SKM-1 treated with dmso at 0.1 percent for 144 hours (cell line): ENCODE measurements at regions not wholly inside any gene's neighbourhood (a gene's known extent, or its start where the extent isn't known, plus 50 kb on each side); places are given as distances from the start of the nearest gene placed in this dataset.
"Not testable (repeated sequence)": the region's sequence is repeated elsewhere in the genome, so short reads cannot be mapped to it uniquely, and the experiment has no call there.

Source experiments
- DNase-seq: peaks from one replicate; lab custom pipeline; 2025; ENCODE audit not compliant: unreplicated experiment; lab: John Stamatoyannopoulos, UW

GRCh38 chr2:51990684-51991083 lies 958.8 kb upstream of the NRXN1 start:
- no peak for DNase-seq

DNA sequence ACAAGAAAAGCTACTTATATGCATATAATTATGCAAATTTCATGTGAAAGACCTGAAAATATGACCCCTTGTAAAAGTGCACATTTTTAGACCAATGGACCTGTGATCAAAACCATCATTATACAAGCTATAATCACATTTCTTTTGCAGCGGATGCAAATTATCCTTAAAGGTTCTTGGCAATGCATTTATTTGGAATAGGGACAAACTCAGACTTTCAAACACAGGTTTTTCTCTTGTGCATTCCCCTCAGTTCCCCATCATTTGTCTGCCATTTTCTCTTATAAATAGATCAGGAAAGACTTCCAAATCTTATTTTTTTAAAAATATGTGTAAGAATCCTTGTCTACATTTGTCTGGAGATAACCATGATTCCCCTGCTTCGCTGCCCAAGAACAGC lies 954.2 kb upstream of the NRXN1 start:
- DNase-seq: no peak

DNA sequence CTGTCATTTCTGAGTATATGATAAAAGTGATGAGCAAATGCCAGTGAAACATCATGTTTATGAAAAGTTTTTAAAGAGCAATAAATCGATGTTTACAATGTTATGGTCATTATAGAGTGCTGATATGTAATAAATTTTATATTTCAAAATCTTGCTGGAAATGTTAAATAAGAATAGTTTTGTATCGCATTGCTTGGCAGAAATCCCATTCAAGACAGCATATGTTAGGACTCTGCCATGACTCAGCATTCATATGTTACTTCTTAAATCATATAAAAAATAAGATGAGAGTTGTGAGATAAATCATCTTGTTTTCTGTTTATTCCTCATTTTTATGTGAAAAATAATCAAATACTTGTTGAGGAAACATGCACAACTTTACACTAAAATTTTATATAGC lies 949.9 kb upstream of the NRXN1 start:
- DNase-seq: no peak

DNA sequence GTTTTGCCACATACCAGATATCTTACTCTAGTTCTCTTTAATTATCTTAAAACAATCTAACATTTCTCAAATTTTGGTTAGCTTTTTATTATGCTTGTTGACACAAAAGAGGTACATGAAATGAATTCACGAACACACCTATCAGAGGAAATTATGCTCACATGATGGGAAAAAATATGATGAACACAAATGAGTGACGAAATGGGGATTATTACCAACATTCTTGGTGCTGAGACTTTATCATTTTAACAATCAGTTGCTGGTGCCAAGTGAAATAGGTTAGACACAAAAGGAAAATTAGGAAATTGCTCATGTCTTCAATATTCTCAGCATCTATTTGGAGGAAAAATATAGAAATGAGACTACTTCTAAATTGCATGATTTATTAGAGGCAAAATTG lies 944.7 kb upstream of the NRXN1 start:
- no peak for DNase-seq

GRCh38 chr2:51971136-51971535 lies 939.2 kb upstream of the NRXN1 start:
- no peak for DNase-seq

DNA sequence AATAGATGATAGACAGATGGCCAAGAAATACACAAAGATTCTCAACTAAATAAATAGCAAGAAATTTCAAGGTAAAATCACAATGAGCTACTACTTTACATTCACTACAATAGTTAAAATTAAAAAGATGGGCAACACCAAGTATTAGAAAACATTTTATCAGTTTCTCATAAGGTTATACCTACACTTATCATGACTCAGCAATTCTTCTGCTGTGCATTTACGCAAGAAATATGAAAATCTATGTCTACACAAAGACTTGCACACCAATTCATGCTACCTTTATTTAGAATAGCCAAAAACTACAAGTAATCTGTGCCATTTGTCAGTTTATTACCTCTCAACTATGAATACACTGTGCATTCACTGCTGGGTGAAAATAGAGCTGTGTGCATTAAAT lies 937.4 kb upstream of the NRXN1 start:
- no peak for DNase-seq

GRCh38 chr2:51960841-51961335 lies 929.0 kb upstream of the NRXN1 start:
- no peak for DNase-seq

GRCh38 chr2:51960281-51960680 lies 928.3 kb upstream of the NRXN1 start:
- DNase-seq: no peak

GRCh38 chr2:51959696-51960095 lies 927.8 kb upstream of the NRXN1 start:
- no peak for DNase-seq

DNA sequence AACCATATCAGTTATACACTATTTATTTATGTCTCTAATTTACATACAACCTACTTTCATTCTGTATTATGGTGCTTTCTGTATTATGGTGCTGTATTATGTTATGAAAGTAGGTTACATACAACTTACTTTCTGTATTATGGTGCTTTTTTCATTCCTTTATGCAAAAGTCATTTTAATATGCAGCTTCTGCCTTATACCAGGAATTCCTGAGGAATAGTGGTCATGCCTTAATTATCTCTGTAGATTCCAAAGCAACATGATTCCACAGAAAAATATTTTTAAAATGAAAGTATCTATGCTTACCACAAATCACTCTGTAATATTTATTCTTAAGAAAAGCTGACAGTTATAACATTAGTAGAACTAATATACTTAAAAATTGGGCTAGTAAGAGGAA lies 922.0 kb upstream of the NRXN1 start:
- DNase-seq: no peak

- DNase-seq: no peak
Observed at GRCh38 chr2:51921076-51921475, 889.1 kb upstream of the NRXN1 start.

GRCh38 chr2:51920509-51920908 lies 888.6 kb upstream of the NRXN1 start:
- DNase-seq: no peak

GRCh38 chr2:51919395-51919794 lies 887.5 kb upstream of the NRXN1 start:
- no peak for DNase-seq

DNA sequence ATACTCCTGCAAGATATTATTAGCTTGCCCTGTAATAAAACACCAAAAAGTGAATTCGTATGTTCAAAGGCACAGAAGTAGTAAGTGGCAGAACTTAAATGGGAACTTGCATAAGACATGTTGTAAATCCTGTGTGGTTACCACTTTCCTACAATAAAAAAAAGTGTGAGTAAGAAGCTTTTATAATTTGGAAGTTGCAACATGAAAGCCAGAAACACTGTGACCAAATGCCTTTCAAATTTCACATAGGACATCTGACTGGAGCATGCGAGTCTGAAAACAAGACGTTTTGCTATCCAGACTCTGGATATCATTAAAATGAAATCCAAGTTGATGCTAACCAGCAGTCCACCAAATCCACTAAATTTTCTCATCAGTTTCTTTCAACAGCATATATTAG lies 886.2 kb upstream of the NRXN1 start:
- peak; percentile 35 for DNase-seq

- no peak for DNase-seq
Observed at GRCh38 chr2:51903728-51904127, 871.8 kb upstream of the NRXN1 start.

DNA sequence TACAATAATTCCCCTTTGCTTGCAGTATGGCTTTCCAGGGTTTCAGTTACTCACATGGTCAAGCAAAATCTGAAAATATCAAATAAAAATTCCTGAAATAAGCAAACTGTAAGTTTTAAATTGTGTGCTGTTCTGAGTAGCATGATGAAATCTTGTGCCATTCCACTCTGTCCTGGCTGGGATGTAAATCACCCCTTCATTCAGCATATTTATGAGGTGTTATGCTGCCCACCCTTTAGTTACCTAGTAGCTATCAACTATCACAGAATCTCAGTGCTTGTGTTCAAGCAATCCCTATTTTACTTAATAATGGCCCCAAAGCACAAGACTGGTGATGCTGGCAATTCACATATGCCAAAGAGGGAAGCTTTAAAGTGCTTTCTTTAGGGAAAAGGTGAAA lies 867.7 kb upstream of the NRXN1 start:
- DNase-seq: no peak

- not testable (repeated sequence) for DNase-seq
Observed at GRCh38 chr2:51894584-51894983, 862.7 kb upstream of the NRXN1 start.

DNA sequence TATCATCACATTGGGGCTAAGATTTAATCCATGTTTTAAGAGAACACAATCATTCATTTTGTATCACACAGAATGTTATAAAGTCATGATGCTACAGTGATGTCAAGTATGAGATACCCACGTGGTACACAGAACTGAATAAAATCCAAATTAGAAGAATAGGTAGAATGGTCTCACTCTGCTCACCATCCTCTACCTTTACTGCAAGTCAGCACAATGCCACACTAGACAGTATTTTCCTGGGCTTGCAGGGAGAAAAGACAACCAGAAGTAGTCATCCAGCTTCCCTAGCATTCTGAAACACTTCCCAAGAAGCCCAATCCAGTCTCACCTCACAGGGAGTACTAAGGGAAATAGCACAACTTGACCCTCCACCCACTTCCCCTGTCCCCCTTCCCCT lies 856.2 kb upstream of the NRXN1 start:
- no peak for DNase-seq

GRCh38 chr2:51881673-51882072 lies 849.7 kb upstream of the NRXN1 start:
- DNase-seq: no peak

- DNase-seq: no peak
Observed at GRCh38 chr2:51880153-51880552, 848.2 kb upstream of the NRXN1 start.

GRCh38 chr2:51866361-51866760 lies 834.4 kb upstream of the NRXN1 start:
- no peak for DNase-seq

GRCh38 chr2:51859260-51859659 lies 827.3 kb upstream of the NRXN1 start:
- DNase-seq: no peak

- no peak for DNase-seq
Observed at GRCh38 chr2:51855683-51856082, 823.8 kb upstream of the NRXN1 start.

DNA sequence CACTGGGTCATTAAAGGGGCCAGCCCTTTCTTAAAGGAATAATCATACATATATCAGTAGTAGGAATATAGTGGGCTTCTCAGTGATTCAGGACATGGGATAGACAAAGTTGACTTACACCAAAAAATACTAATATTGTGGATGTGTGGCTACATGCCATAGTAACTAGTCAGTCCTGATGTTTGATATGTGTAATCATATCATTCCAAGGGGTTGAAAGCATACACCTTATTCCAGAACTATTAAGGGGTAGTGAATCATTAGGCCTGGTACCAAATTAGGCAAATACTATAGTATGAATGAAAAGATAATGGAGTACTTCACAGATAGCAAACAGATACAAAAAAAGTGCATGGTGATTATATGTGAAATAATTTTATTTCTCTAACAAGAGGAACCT lies 814.9 kb upstream of the NRXN1 start:
- no peak for DNase-seq
